ENCODE measurements at regions not wholly inside any gene's neighbourhood (a gene's known extent, or its start where the extent isn't known, plus 50 kb on each side); places are given as distances from the start of the nearest gene placed in this dataset.

DNA sequence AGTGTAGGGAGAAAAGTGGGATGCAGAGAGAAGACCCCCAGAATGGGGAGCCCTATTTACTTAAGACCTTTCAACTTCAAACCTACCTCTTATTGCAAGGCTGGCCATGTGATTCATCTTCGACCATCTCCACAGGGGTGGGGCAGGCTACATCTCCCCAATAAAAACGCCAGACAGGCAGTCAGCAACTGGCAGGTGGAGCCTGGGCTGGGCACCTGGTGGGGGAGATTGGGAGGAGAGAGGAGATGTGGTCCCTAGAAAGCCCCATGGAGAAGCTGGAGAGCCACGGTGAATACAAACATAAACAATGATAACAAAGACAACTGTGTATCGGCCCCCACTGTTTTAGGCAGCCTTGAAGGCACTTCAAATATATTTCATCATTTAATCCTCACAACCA lies 336.7 kb upstream of the PROX1 start:
- TF ChIP-seq TARDBP (IDR thresholded peaks at IDR 0.05) (no peak), ELF4 (IDR thresholded peaks at IDR 0.05) (no peak), BHLHE40 (IDR thresholded peaks at IDR 0.05; ENCODE audit: borderline replicate concordance) (no peak), SP1 (IDR thresholded peaks at IDR 0.05) (no peak), SUZ12 (IDR thresholded peaks at IDR 0.05) (no peak), FOXA1 (IDR thresholded peaks at IDR 0.05) (no peak), FOXM1 (IDR thresholded peaks at IDR 0.05; ENCODE audit: borderline replicate concordance) (no peak), NFRKB (IDR thresholded peaks at IDR 0.05) (no peak), FOXK2 (IDR thresholded peaks at IDR 0.05) (no peak)
